ENCODE measurements at regions not wholly inside any gene's neighbourhood (a gene's known extent, or its start where the extent isn't known, plus 50 kb on each side); places are given as distances from the start of the nearest gene placed in this dataset.

DNA sequence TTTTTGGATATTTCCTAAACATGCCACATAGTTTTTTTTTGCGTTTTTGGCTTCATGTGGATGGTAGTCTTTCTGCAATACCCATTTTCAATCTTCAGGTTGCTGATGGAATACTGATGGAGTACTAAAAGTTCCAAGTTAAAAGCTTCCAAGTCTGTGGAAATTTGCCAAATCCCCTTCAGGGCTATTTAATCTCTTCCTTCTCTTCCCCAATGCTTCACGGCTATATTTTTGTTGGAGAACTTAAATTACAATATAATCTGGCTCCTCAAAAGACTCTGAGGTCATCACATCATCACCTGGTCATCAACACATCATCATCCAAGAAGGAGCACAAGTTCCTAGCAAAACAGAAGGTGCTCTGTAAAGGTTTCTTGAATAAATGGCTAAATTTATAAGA lies 881.0 kb upstream of the TENM4 start:
- no peak overlapping the region for H3K27ac ChIP-seq (replicated peaks)
- DNase-seq (ENCODE audit: low read depth in 1 of 2, low spot score in 1 of 2): no peak
- no peak overlapping the region for H3K4me3 ChIP-seq (replicated peaks; ENCODE audit: insufficient read depth, low read length)
- TF ChIP-seq GABPA (IDR thresholded peaks at IDR 0.05; ENCODE audit: low read depth) (no peak), SPI1 (IDR thresholded peaks at IDR 0.05; ENCODE audit: borderline replicate concordance, low read depth) (no peak), POLR2AphosphoS5 (IDR thresholded peaks at IDR 0.05; ENCODE audit: low read depth) (no peak), CTCF (IDR thresholded peaks at IDR 0.05; ENCODE audit: insufficient read depth, low read length) (no peak)
- TF ChIP-seq, protein P1, sequence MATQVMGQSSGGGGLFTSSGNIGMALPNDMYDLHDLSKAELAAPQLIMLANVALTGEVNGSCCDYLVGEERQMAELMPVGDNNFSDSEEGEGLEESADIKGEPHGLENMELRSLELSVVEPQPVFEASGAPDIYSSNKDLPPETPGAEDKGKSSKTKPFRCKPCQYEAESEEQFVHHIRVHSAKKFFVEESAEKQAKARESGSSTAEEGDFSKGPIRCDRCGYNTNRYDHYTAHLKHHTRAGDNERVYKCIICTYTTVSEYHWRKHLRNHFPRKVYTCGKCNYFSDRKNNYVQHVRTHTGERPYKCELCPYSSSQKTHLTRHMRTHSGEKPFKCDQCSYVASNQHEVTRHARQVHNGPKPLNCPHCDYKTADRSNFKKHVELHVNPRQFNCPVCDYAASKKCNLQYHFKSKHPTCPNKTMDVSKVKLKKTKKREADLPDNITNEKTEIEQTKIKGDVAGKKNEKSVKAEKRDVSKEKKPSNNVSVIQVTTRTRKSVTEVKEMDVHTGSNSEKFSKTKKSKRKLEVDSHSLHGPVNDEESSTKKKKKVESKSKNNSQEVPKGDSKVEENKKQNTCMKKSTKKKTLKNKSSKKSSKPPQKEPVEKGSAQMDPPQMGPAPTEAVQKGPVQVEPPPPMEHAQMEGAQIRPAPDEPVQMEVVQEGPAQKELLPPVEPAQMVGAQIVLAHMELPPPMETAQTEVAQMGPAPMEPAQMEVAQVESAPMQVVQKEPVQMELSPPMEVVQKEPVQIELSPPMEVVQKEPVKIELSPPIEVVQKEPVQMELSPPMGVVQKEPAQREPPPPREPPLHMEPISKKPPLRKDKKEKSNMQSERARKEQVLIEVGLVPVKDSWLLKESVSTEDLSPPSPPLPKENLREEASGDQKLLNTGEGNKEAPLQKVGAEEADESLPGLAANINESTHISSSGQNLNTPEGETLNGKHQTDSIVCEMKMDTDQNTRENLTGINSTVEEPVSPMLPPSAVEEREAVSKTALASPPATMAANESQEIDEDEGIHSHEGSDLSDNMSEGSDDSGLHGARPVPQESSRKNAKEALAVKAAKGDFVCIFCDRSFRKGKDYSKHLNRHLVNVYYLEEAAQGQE (IDR thresholded peaks at IDR 0.05; ENCODE audit: insufficient replicate concordance, low read depth): no peak
- no peaks in the 10 kb centered on the region for H3K27me3 ChIP-seq (ENCODE audit: insufficient read depth, poor library complexity, severe bottlenecking)

DNA sequence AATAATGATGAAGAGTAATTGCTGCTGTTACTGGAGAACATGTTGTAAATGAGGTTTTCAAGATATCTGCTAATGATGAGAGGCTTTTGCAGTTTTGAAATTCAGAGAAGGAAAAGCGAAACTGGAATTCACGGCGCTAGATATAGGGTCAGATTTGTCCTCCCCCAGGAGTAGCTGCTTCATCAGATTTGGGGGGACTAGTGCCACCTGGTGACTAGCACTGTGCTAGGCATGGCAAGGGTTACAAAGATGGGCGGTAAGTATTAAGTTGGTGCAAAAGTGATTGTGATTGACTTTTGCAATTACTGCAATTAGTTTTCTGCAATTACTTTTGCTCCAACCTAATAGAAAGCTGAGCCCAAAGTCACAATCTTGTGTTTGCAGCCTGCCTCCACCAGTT lies 879.9 kb upstream of the TENM4 start:
- Histone ChIP-seq H3K4me3 (replicated peaks; ENCODE audit: insufficient read depth, low read length) (no peak overlapping the region), H3K27me3 (ENCODE audit: insufficient read depth, poor library complexity, severe bottlenecking) (no peaks in the 10 kb centered on the region), H3K27ac (replicated peaks) (no peak overlapping the region)
- TF ChIP-seq, protein P1 (IDR thresholded peaks at IDR 0.05; ENCODE audit: insufficient replicate concordance, low read depth): no peak
- TF ChIP-seq CTCF (IDR thresholded peaks at IDR 0.05; ENCODE audit: insufficient read depth, low read length): peak; percentile 11
- no peak for TF ChIP-seq SPI1 (IDR thresholded peaks at IDR 0.05; ENCODE audit: borderline replicate concordance, low read depth)
- DNase-seq (ENCODE audit: low read depth in 1 of 2, low spot score in 1 of 2): no peak

GRCh38 chr11:80320226-80320625 lies 879.4 kb upstream of the TENM4 start:
- H3K27ac ChIP-seq (replicated peaks): no peak overlapping the region
- DNase-seq (ENCODE audit: low read depth in 1 of 2, low spot score in 1 of 2): no peak
- no peak overlapping the region for H3K4me3 ChIP-seq (replicated peaks; ENCODE audit: insufficient read depth, low read length)
- no peaks in the 10 kb centered on the region for H3K27me3 ChIP-seq (ENCODE audit: insufficient read depth, poor library complexity, severe bottlenecking)
- TF ChIP-seq, protein P1 (IDR thresholded peaks at IDR 0.05; ENCODE audit: insufficient replicate concordance, low read depth): no peak
- TF ChIP-seq GABPA (IDR thresholded peaks at IDR 0.05; ENCODE audit: low read depth) (no peak), POLR2AphosphoS5 (IDR thresholded peaks at IDR 0.05; ENCODE audit: low read depth) (no peak), SPI1 (IDR thresholded peaks at IDR 0.05; ENCODE audit: borderline replicate concordance, low read depth) (no peak), CTCF (IDR thresholded peaks at IDR 0.05; ENCODE audit: insufficient read depth, low read length) (no peak)

All from HL-60 (cell line).